AG09309 (cell line): ENCODE measurements at regions not wholly inside any gene's neighbourhood (a gene's known extent, or its start where the extent isn't known, plus 50 kb on each side); places are given as distances from the start of the nearest gene placed in this dataset.

Experiments
- DNase-seq: peaks from one replicate; pipeline ENCODE4 v3.0.0-alpha.2; 2010; ENCODE audit warnings: low read depth
- H3K4me3 ChIP-seq: 2 replicates; pipeline ENCODE4 v1.5.1; 2011; ENCODE audit warnings: mild to moderate bottlenecking, low read depth, low read length, moderate library complexity; ENCODE audit not compliant: control insufficient read depth
- CTCF ChIP-seq: IDR thresholded peaks from 2 replicates; pipeline ENCODE4 v1.5.1; 2011; ENCODE audit warnings: mild to moderate bottlenecking, low read depth, low read length, inconsistent platforms; ENCODE audit not compliant: insufficient read depth, control insufficient read depth; ENCODE audit errors: missing control alignments

DNA sequence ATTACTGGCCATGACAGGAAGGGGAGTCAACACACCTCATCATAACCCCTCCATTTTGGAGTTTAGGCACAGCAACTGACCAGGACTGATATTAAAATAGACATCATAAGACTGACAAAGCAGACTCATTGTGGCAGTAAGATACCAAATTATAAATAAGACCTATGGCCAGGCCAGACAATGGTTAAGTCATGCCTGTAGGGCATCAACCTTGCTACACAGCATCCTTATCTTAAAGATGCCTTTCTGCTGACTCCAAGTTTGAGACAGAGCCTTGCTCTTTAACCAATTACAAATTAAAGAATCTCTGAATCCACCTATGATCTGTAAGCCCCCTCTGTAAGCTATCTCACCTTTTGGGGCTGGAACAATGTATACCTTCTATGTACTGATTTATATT lies 65.5 kb downstream of the VCX2 start:
- H3K4me3 ChIP-seq, result no peak overlapping the region
- TF ChIP-seq CTCF, result no peak
- no peak for DNase-seq

DNA sequence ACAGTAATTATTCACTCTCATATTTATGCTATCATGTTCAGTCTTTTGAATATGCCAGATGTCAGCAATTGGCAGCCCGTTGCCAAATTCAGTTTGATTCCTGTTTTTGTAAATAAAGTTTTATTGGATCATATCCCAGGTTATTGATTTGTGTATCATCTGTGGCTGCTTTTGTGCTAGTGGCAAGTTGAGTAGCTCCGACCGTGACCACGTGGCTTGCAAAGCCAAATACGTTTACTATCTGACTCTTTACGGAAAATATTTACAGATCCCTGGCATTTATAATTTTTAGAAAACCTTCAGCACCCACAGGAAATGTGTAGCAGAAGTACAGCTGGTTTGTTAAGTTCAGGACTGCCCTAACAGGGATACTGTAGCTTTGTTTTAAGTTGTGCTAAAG lies 67.4 kb downstream of the VCX2 start:
- TF ChIP-seq CTCF, result no peak
- DNase-seq, result no peak
- H3K4me3 ChIP-seq, result no peak overlapping the region

GRCh38 chrX:8091510-8091909 lies 79.6 kb downstream of the VCX2 start:
- H3K4me3 ChIP-seq, result no peak overlapping the region
- no peak for TF ChIP-seq CTCF
- DNase-seq, result no peak

- no peak overlapping the region for H3K4me3 ChIP-seq
- no peak for DNase-seq
- TF ChIP-seq CTCF, result no peak
These were observed 80.2 kb downstream of the VCX2 start for GRCh38 chrX:8090906-8091305.

GRCh38 chrX:8090482-8090881 lies 80.6 kb downstream of the VCX2 start:
- no peak for DNase-seq
- TF ChIP-seq CTCF, result no peak
- H3K4me3 ChIP-seq, result no peak overlapping the region

DNA sequence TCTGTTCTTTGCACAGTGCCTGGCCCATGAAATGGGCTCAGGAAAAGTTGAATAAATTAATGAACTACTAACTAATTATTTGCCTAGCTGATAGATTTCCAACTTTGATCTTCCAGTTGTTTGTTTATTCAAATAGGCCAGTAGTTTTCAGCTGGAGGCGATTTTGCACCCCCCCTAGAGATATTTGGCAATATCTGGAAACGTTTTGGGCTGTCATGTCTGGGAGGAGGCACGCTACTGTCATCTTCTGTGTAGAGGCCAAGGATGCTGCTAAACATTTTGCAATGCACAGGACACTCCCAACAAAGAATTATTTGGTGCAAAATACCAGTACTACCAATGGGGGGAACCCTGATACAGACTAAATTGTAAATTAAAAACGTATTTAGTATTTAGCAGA lies 81.9 kb downstream of the VCX2 start:
- H3K4me3 ChIP-seq, result no peak overlapping the region
- DNase-seq, result no peak
- TF ChIP-seq CTCF, result no peak

DNA sequence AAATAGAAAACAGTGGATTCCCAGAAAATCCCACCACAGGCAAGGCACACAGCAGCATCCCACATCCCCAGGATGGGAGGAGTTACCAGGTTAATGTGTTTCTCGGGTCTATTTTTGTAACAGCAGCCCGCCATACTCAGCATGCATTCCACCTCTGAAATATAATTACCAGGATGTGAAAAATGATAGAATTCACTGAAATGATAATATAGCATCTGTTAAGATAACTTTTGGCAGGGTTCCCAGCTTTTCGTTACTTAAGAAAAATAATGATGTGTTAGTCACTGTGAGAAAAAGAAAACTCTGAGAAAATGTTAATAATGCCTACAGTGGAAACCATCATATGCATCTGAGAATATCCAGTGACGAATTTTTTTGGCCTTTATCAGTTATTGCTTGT lies 87.1 kb downstream of the VCX2 start:
- no peak for DNase-seq
- TF ChIP-seq CTCF, result no peak
- no peak overlapping the region for H3K4me3 ChIP-seq
